ENCODE measurements at regions not wholly inside any gene's neighbourhood (a gene's known extent, or its start where the extent isn't known, plus 50 kb on each side); places are given as distances from the start of the nearest gene placed in this dataset.

- no peak for TF ChIP-seq CTCF (IDR thresholded peaks at IDR 0.05; ENCODE audit: low read length)
- TF ChIP-seq EZH2 (IDR thresholded peaks at IDR 0.05; ENCODE audit: borderline replicate concordance, low read length), result no peak
Observed at GRCh38 chr2:58715344-58715743, 474.2 kb upstream of the FANCL start.

Measured in OCI-LY1 (cell line).